Peyer's patch (tissue), 4 donors: ENCODE measurements at regions not wholly inside any gene's neighbourhood (a gene's known extent, or its start where the extent isn't known, plus 50 kb on each side); places are given as distances from the start of the nearest gene placed in this dataset.

Source experiments
- DNase-seq, 3 donors: peaks; one replicate each; pipeline ENCODE4 v3.0.0-alpha.2; 2017 to 2019
- H3K27ac ChIP-seq, 4 donors: fragments of 200-600 bp; sonication (generic); one replicate each; pipeline ENCODE4 v1.5.1; 2016 to 2019
- H3K27me3 ChIP-seq, 2 donors: fragments of 200-600 bp; sonication (generic); one replicate each; pipeline ENCODE4 v1.5.1; 2019
- H3K36me3 ChIP-seq, 3 donors: fragments of 200-600 bp; sonication (generic); one replicate each; pipeline ENCODE4 v1.5.1; 2016 to 2019
- H3K4me1 ChIP-seq, 4 donors: fragments of 200-600 bp; sonication (generic); one replicate each; pipeline ENCODE4 v1.5.1; 2016 to 2019
- H3K4me3 ChIP-seq, 4 donors: fragments of 200-600 bp; sonication (generic); 1 replicate in 3 of 4; 2 replicates in 1 of 4; pipeline ENCODE4 v1.5.1; 2016 to 2019; ENCODE audit warnings: mild to moderate bottlenecking in 1 of 4
- H3K9me3 ChIP-seq, 4 donors: fragments of 200-600 bp; sonication (generic); one replicate each; pipeline ENCODE4 v1.5.1; 2016 to 2019; ENCODE audit warnings: mild to moderate bottlenecking in 1 of 4
- POLR2A ChIP-seq, 2 donors: fragments of 450-650 bp; IDR thresholded peaks; one replicate each; pipeline ENCODE4 v1.5.1; 2017; ENCODE audit warnings: antibody characterized with exemption in 2 of 2, mild to moderate bottlenecking in 2 of 2, moderate library complexity in 2 of 2
- TF ChIP-seq, protein P1 (sequence below), 6 experiments: fragments of 450-650 bp in 4 of 6; fragments of 200-600 bp in 2 of 6; sonication (generic) in 1 of 6; IDR thresholded peaks; one replicate each; pipeline ENCODE4 v1.5.1; 2017 to 2019; ENCODE audit warnings: antibody characterized with exemption in 6 of 6, mild to moderate bottlenecking in 3 of 6, moderate library complexity in 1 of 6

DNA sequence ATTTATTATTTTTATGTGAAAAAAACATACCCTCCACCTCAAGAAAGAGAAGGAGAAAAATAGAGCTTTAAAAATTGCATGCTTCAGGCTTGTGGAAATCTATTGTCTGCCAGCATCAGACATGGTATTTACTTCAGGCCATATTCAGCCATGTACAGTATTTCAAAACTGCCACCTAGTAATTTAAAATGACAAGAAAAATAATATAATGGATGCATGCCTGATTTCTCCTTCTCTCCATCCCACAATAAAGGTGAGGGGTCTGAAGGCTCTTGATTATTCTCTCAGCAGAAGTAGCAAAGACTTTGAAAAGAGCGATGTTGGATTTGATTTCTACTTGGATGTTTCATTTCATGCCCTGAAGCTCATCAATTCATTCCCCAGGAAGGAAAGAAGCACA, 250.7 kb downstream of the TBC1D4 start:
- no peaks in the 10 kb centered on the region for H3K9me3 ChIP-seq
- H3K36me3 ChIP-seq: no peaks in the 10 kb centered on the region
- no peaks in the 10 kb centered on the region for H3K4me1 ChIP-seq
- TF ChIP-seq, protein P1, sequence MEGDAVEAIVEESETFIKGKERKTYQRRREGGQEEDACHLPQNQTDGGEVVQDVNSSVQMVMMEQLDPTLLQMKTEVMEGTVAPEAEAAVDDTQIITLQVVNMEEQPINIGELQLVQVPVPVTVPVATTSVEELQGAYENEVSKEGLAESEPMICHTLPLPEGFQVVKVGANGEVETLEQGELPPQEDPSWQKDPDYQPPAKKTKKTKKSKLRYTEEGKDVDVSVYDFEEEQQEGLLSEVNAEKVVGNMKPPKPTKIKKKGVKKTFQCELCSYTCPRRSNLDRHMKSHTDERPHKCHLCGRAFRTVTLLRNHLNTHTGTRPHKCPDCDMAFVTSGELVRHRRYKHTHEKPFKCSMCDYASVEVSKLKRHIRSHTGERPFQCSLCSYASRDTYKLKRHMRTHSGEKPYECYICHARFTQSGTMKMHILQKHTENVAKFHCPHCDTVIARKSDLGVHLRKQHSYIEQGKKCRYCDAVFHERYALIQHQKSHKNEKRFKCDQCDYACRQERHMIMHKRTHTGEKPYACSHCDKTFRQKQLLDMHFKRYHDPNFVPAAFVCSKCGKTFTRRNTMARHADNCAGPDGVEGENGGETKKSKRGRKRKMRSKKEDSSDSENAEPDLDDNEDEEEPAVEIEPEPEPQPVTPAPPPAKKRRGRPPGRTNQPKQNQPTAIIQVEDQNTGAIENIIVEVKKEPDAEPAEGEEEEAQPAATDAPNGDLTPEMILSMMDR (IDR thresholded peaks at IDR 0.05): no peak
- TF ChIP-seq POLR2A (IDR thresholded peaks at IDR 0.05): no peak
- no peak overlapping the region for H3K4me3 ChIP-seq
- H3K27ac ChIP-seq: no peak overlapping the region
- DNase-seq: no peak
- no peaks in the 10 kb centered on the region for H3K27me3 ChIP-seq

- Histone ChIP-seq H3K4me3 (no peak overlapping the region), H3K27ac (no peak overlapping the region), H3K4me1 (no peaks in the 10 kb centered on the region), H3K27me3 (no peaks in the 10 kb centered on the region), H3K36me3 (no peaks in the 10 kb centered on the region), H3K9me3 (no peaks in the 10 kb centered on the region)
- TF ChIP-seq, protein P1 (IDR thresholded peaks at IDR 0.05): no peak
- TF ChIP-seq POLR2A (IDR thresholded peaks at IDR 0.05): no peak
- DNase-seq: no peak
Observed at GRCh38 chr13:75226733-75227435, 255.1 kb downstream of the TBC1D4 start.

GRCh38 chr13:75226092-75226491, 255.9 kb downstream of the TBC1D4 start:
- no peaks in the 10 kb centered on the region for H3K4me1 ChIP-seq
- no peak overlapping the region for H3K27ac ChIP-seq
- no peak overlapping the region for H3K4me3 ChIP-seq
- no peak for DNase-seq
- TF ChIP-seq, protein P1 (IDR thresholded peaks at IDR 0.05): no peak
- TF ChIP-seq POLR2A (IDR thresholded peaks at IDR 0.05): no peak
- H3K36me3 ChIP-seq: no peaks in the 10 kb centered on the region
- H3K9me3 ChIP-seq: no peaks in the 10 kb centered on the region
- no peaks in the 10 kb centered on the region for H3K27me3 ChIP-seq

- H3K4me3 ChIP-seq: no peak overlapping the region
- no peaks in the 10 kb centered on the region for H3K4me1 ChIP-seq
- DNase-seq: no peak
- no peaks in the 10 kb centered on the region for H3K9me3 ChIP-seq
- no peak overlapping the region for H3K27ac ChIP-seq
- TF ChIP-seq POLR2A (IDR thresholded peaks at IDR 0.05): no peak
- TF ChIP-seq, protein P1 (IDR thresholded peaks at IDR 0.05): no peak
- no peaks in the 10 kb centered on the region for H3K27me3 ChIP-seq
- no peaks in the 10 kb centered on the region for H3K36me3 ChIP-seq
Observed at GRCh38 chr13:75225288-75226032, 256.5 kb downstream of the TBC1D4 start.

- TF ChIP-seq POLR2A (IDR thresholded peaks at IDR 0.05): no peak
- TF ChIP-seq, protein P1 (IDR thresholded peaks at IDR 0.05): no peak
- Histone ChIP-seq H3K36me3 (no peaks in the 10 kb centered on the region), H3K9me3 (no peaks in the 10 kb centered on the region), H3K27me3 (no peaks in the 10 kb centered on the region), H3K4me1 (no peaks in the 10 kb centered on the region), H3K27ac (no peak overlapping the region), H3K4me3 (no peak overlapping the region)
- no peak for DNase-seq
Observed at GRCh38 chr13:75224053-75224742, 257.8 kb downstream of the TBC1D4 start.
